ENCODE measurements at regions not wholly inside any gene's neighbourhood (a gene's known extent, or its start where the extent isn't known, plus 50 kb on each side); places are given as distances from the start of the nearest gene placed in this dataset.

- no peak for TF ChIP-seq POLR2A (IDR thresholded peaks at IDR 0.05)
- TF ChIP-seq, protein P1, sequence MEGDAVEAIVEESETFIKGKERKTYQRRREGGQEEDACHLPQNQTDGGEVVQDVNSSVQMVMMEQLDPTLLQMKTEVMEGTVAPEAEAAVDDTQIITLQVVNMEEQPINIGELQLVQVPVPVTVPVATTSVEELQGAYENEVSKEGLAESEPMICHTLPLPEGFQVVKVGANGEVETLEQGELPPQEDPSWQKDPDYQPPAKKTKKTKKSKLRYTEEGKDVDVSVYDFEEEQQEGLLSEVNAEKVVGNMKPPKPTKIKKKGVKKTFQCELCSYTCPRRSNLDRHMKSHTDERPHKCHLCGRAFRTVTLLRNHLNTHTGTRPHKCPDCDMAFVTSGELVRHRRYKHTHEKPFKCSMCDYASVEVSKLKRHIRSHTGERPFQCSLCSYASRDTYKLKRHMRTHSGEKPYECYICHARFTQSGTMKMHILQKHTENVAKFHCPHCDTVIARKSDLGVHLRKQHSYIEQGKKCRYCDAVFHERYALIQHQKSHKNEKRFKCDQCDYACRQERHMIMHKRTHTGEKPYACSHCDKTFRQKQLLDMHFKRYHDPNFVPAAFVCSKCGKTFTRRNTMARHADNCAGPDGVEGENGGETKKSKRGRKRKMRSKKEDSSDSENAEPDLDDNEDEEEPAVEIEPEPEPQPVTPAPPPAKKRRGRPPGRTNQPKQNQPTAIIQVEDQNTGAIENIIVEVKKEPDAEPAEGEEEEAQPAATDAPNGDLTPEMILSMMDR (IDR thresholded peaks at IDR 0.05), result no peak
These were observed 655.4 kb downstream of the XIRP2 start for GRCh38 chr2:167543721-167544120.
